CD4-positive, alpha-beta T cell treated with Interleukin-6 for 4 hours (primary cell): ENCODE measurements at regions not wholly inside any gene's neighbourhood (a gene's known extent, or its start where the extent isn't known, plus 50 kb on each side); places are given as distances from the start of the nearest gene placed in this dataset.
A peak's percentile ranks its signal among the peaks of the same experiment; 100 is the strongest.

Source experiments
- DNase-seq: peaks from one replicate; pipeline ENCODE4 v3.0.0-alpha.2; 2020; ENCODE audit warnings: mixed read lengths

DNA sequence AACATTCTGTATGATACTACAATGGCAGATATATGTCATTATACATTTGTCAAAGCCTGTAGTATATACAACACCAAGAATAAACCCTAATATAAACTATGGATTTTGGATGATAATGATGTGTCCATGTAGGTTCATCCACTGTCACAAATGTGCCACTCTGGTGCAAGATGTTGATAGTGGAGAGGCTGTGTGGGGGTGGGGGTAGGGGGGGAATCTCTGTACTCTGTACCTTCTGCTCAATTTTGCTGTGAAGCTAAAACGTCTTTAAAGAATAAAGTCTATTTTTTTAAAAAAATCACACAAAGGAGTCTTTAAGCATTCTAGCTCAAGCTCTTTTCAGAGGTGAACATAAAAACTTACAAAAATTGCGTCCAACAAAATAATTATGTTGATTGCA lies 88.2 kb upstream of the ABI3BP start:
- no peak for DNase-seq

DNA sequence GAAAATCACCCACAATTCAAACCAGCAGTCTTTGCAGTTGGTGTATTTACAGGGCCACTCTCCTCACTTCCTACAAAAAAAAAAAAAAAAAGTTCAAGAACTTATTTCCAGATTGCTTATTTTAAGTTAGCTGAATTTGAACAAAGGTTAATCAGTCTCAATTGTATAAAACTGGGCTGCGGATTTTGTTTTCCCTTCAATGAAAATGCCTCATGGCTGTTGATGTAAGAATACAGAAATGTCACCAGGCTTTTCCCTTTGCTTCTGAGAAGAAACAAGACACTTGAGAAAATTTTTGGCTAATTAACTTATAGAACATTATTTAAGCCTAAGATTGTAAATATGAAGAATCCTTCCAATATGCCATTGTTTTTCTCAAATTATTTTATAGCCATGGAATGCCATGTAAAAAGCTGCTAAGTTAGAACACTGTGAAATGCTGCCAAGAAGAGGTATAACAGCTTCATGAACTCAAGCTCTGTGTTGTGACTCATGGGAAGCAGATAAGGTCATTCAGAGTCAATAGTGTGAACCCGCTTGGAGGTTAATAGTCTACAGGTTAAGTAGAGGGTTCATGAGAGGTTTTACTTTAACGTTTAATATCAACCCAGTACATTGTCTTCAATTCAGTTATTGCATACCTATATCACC lies 84.3 kb upstream of the ABI3BP start:
- DNase-seq, result no peak

DNA sequence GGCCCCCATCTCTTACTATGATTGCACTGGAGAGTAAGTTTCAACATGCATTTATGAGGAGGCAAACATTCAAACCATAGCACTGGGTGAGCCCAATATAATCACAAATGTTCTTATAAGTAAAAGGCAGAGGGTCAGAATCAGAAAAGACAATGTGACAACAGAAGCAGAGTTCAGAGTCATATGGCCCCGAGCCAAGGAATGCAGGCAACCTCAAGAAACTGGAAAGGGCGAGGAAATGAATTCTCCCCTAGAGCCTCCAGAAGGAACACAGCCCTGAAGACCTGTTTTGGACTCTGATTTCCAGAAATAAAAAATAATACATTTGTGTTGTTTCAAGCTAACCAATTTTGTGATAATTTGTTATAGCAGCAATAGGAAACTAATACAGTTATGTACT lies 81.3 kb upstream of the ABI3BP start:
- no peak for DNase-seq

DNA sequence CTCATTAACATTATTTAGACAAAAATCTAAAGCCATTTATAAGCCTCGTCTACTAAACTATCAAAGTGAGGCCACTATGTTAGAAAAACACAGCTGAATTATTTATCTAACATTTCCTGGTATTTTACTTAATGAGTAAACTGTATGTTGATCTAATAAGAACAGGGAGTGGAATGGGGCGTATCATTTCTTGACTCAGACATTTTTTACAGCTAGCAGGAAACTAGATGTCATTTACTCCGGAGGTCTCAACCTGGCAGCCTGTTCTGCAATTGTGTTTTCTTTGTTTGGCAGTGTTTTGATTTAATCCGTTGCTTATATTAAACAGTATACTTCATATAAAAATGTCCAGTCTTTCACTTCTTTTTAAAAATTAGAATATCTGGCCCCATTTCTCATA lies 79.1 kb upstream of the ABI3BP start:
- DNase-seq, result no peak

DNA sequence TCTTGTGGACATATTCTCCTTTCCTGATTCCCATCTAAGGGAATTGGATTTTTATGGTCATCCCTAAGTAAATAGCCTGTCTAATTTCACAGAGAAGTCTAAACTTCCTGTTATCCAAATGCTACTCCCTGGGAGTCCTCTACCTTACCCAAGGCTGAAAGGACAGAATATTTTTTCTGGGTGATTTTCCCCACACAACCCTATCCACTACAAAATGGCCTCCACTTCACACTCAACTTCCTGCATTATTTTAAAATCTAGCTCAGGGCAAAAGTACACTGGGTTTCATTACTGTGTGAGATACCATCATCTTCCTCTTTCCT lies 77.5 kb upstream of the ABI3BP start:
- DNase-seq, result no peak

DNA sequence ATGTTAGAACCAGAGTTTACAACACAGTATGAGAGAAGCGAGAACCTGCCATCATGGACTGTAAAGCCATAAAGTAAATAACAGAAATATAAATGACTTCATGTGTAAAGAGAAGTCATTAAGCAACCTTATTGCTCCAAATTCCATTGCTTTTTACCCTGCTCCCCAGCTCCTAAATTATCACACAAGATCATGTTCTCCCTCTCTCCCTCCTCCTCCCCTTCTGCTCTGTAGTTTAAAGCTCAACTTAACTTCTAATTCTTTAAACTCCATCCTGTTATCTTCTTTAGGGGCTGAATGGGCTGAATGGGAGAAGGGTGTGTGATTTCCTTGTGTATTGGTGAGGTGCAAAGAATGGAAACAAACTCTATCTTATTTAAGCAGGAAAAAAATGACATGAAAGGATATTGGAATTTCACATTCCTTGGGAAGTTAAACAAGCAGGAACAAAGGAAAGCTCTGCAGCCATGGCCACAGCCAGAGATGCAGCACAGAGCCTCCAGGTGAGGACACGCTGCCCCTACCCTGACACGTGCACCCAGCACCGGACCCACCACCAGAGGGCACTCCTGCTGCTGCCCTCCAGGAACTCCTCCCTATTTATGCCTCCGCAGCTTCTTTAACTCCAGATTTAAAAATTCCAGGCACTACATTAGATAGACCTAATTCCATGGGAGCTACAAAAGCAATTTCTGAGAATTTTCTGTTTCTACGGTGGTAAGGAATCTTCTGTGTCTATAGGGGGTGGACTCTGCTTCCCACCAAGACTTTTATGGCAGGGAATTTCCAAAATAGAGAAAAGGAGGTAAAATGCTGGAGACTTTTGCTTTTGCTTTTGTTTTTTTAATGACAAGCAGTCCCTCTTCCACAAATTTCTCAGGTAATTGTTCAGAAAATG lies 76.9 kb upstream of the ABI3BP start:
- peak; percentile 59 for DNase-seq

DNA sequence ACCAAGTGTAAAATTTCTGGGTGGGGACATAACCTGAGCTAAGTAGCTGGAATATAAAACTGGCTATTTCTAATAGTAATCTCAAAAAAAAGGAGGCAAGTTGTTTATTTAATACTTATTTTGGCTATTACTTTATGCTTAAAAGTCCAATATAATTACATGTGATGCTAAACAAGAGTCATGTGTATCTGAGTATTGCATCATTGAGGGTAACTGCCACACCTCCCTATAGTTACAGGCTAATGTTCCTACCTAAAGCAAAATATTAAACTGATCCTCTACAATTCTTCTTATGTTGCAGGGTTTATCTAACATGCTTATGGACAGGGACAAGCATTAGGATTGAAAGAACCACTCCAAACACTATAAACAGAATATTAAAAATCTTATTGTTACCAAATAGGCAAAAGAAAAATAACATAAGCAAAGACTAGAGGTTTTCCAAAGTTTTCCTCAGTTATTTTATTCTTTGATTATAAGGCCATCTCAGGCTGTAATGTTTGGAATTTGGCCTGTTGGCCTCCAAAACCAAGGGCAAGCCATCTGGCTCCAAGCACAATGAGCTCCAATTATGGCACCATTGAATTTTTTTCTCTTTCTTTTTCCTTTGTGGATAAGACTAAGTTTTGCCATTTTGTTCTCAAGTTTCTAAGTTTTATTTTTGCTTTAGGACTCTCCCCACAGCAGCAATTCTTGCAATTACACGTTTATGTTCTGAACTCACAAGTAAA lies 75.8 kb upstream of the ABI3BP start:
- DNase-seq, result no peak

DNA sequence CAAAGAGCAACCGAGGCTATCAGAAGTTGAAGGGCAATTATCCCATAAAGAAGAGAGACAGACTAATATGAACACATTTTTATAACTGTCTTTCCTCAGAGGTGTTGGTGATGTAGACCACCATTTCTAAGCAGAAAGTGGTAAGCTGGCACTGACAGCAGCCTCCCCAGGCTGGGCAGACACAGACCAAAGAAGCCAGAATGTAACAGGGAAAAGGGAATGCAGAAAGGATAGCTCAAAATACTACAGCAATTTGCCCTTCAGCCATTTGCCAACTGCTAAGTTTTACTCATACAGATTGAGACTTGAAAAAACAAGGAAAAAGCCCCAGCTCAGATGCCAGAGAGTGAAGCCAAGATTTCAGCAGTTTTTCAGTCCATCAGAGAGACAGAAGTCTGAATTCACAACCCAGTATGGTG lies 73.5 kb upstream of the ABI3BP start:
- no peak for DNase-seq

DNA sequence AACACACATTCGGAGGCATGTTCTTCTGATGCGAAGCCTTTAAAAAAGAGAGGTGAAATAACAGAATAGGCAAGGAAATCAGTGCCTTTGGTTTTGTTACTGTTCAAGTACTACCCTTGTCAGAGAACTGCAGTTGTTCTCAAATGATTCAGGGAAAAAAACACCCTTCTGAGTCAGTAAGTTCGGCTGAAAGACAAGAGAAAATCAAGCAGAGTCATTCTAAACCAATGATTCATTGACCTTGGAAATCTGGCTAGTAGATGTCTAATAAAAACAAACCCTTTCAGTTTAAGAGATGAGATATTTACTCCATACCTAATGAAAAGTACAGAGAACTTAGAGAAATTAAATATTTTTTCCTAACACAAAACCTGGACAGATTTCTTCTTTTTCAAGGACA lies 72.7 kb upstream of the ABI3BP start:
- no peak for DNase-seq

DNA sequence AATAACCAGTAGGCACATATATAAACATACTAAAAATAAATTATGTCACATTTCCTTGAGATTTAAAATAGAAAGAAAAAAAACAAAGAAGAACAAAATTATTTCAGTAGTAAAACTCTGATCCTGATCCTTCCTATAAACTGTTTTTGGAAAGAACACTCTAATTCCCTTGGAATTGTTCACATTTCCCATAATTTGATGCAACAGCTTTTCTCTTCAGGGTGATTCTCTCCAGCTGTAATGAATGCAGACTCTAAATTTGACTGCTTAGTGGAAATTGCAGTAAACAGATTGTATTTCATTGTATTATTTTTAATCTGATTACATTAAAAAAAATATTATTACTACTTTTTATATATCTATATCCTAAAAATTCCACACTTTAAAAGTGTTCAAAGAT lies 70.2 kb upstream of the ABI3BP start:
- DNase-seq, result no peak

DNA sequence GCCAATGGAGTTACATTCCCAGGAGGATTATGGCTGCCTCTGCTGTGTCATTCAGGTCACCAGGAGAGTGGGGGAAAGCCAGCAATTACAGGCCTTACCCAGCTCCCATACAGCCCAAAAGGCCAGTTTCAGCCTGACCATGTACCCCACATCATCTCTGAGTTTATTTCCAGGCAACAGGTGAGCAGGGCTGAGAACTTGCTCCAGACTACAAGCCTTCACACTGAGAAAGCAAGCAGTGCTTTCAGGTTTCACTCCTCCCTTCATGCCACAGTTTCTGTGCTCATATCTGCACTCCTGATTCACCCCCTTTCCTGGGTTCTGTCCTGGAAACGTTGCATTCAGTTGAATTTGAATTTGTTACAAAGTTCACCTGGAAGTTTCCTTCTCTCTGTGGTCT lies 68.1 kb upstream of the ABI3BP start:
- no peak for DNase-seq

DNA sequence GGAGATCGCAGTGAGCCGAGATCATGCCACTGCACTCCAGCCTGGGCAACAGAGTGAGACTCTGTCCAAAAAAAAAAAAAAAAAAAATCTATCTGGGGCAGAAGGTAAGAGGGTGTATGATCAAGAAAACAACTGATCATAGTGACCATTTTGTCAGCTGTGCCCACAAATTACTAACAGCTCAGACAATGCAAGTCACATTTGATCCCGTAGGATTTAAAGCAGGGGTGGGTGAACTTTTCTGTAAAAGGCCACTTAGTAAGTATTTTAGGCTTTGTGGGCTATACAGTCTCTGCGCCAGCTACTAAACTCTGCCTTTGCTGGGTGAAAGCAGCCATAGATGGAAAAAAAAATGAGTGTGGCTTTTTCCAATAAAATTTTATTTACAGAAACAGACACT lies 57.6 kb upstream of the ABI3BP start:
- DNase-seq, result no peak

DNA sequence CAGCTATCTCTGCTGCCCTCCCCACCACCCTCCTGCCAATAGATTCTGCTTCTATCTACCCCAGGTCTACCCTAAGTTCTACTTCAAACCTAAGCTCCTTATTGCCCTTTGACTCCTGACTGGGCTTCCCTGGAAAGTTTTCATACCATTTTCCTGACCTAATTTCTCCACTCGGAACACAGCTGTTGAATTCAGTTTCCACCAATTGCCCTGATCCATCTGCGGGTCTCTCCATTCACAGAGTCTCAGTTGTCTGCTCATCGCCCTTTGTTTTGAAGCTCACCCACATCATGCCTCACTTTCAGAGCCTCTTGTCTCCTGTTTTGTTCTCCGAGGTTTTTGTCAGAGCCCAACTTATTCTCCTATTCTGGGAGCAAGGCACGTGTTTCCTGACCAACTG lies 56.8 kb upstream of the ABI3BP start:
- DNase-seq, result no peak

DNA sequence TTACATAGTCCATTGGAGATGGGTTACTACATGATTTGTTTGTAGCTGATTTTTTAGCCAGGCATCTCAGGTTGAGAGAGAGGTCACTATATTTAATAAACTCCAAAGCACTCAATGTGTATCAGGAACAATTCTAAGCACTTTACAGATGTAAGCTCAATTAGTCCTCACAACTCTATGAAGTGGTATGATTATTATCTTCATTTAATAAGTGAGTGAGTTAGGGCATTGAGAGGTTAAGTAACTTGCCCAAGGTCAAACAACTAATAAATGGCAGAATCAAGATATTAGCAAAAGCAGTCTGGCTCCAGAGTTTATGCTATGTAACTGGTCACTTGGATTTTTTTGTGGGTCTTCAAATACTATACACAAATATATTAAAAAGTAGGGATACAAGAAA lies 56.3 kb upstream of the ABI3BP start:
- no peak for DNase-seq

DNA sequence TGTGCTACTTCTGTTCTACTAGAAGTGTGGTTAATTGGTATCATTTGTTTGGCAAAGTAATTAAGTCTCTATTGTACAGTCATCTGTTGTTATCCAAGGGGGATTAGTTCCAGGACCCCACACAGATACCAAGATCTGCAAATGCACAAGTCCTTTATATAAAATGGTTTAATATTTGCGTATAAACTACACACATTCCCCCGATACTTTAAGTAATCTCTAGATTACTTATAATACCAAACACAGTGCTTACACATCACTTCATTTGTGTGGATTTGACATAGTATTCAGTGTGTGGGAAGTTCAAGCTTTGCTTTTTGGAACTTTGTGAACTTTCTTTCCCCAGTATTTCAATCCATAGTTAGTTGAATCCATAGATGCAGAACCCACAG lies 50.5 kb upstream of the ABI3BP start:
- no peak for DNase-seq

DNA sequence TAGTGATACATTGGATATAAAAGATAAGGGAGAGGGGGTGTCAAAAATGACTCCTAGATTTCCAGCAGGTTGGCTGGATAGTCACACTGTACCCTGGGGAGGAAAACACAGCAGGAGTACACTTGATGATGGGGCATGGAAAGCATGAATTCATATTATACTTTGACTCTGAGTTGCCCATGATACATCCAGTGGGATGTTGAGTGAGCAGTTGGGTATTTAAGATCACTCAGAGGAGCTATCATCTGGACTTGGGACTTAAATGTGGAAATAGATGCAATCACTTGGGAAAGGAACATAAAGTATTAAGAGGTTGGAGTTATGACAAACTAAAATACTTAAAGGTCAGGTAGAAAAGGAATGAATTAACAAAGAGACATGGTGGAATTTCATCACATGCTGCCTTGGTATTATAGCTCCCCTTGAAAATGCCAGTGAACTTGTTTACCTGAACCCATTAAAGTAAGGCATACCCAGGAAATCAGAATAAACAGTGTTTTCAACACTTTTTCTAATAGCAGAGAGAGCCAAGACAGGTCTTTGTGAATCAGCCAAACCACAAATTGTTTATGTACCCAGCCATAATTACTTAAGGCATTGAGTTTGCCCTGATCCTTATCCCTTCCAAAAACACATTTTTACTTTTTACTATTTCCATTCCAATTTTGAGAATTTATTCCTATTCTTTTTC lies 49.9 kb upstream of the ABI3BP start:
- no peak for DNase-seq
